Astrocyte (in vitro differentiated cells and primary cell): ENCODE measurements at regions not wholly inside any gene's neighbourhood (a gene's known extent, or its start where the extent isn't known, plus 50 kb on each side); places are given as distances from the start of the nearest gene placed in this dataset.

Experiments used
- DNase-seq: peaks from one replicate; pipeline ENCODE4 v3.0.0-alpha.2; 2010; ENCODE audit warnings: low read depth
- FAIRE-seq: peaks from 2 replicates; lab custom pipeline; 2011; peaks lifted over from hg19 to GRCh38; lab: Jason Lieb, UNC
- H2AFZ ChIP-seq: 2 replicates; pipeline ENCODE4 v1.6.0; 2012; ENCODE audit warnings: low read depth, low read length, inconsistent platforms
- H3K27ac ChIP-seq: 2 replicates; pipeline ENCODE4 v1.5.1; 2011; ENCODE audit warnings: low read depth, low read length, inconsistent platforms
- H3K27me3 ChIP-seq: 2 replicates; pipeline ENCODE4 v1.6.0; 2011; ENCODE audit warnings: low read length, inconsistent platforms; ENCODE audit not compliant: insufficient read depth
- H3K36me3 ChIP-seq: 2 replicates; pipeline ENCODE4 v1.5.1; 2011; ENCODE audit warnings: low read length, inconsistent platforms; ENCODE audit not compliant: insufficient read depth
- H3K4me1 ChIP-seq: 2 replicates; pipeline ENCODE4 v1.5.1; 2011; ENCODE audit warnings: low read length, inconsistent platforms; ENCODE audit not compliant: insufficient read depth
- H3K4me2 ChIP-seq: 2 replicates; pipeline ENCODE4 v1.6.0; 2012; ENCODE audit warnings: low read length, inconsistent platforms
- H3K4me3 ChIP-seq: 2 replicates; pipeline ENCODE4 v1.5.1; 2011; ENCODE audit warnings: low read depth, mild to moderate bottlenecking, low read length, inconsistent platforms; ENCODE audit not compliant: insufficient read depth
- H3K79me2 ChIP-seq: 2 replicates; pipeline ENCODE4 v1.6.0; 2012; ENCODE audit warnings: mild to moderate bottlenecking, low read length, inconsistent platforms; ENCODE audit not compliant: insufficient read depth
- H3K9ac ChIP-seq: 2 replicates; pipeline ENCODE4 v1.6.0; 2012; ENCODE audit warnings: mild to moderate bottlenecking, low read length, inconsistent platforms
- H3K9me3 ChIP-seq: 2 replicates; pipeline ENCODE4 v1.5.1; 2012; ENCODE audit warnings: low read depth, mild to moderate bottlenecking, low read length, inconsistent platforms; ENCODE audit not compliant: insufficient read depth
- H4K20me1 ChIP-seq: 2 replicates; pipeline ENCODE4 v1.6.0; 2012; ENCODE audit warnings: low read length, inconsistent platforms; ENCODE audit not compliant: insufficient read depth
- H3K27ac Mint-ChIP-seq: one replicate; pipeline ENCODE4 v1.8.0; 2021; ENCODE audit warnings: mild to moderate bottlenecking, mixed read lengths; ENCODE audit not compliant: unreplicated experiment
- H3K27me3 Mint-ChIP-seq: one replicate; pipeline ENCODE4 v1.8.0; 2021; ENCODE audit warnings: low read depth, mixed read lengths; ENCODE audit not compliant: unreplicated experiment
- H3K36me3 Mint-ChIP-seq: one replicate; pipeline ENCODE4 v1.8.0; 2021; ENCODE audit warnings: low read depth, mixed read lengths; ENCODE audit not compliant: unreplicated experiment
- H3K4me1 Mint-ChIP-seq: one replicate; pipeline ENCODE4 v1.8.0; 2021; ENCODE audit warnings: low read depth, mixed read lengths; ENCODE audit not compliant: unreplicated experiment
- H3K4me3 Mint-ChIP-seq: one replicate; pipeline ENCODE4 v1.8.0; 2021; ENCODE audit warnings: mild to moderate bottlenecking, moderate library complexity, mixed read lengths; ENCODE audit not compliant: unreplicated experiment
- H3K9me3 Mint-ChIP-seq: one replicate; pipeline ENCODE4 v1.8.0; 2021; ENCODE audit warnings: mild to moderate bottlenecking, mixed read lengths; ENCODE audit not compliant: unreplicated experiment
- EZH2 ChIP-seq: IDR thresholded peaks from 2 replicates; pipeline ENCODE4 v1.6.1; 2012; ENCODE audit warnings: mild to moderate bottlenecking, low read length, inconsistent platforms; ENCODE audit not compliant: insufficient read depth
- TF ChIP-seq, protein P1 (sequence below): IDR thresholded peaks from 2 replicates; pipeline ENCODE4 v1.5.1; 2011; ENCODE audit warnings: low read depth, mild to moderate bottlenecking, inconsistent platforms, low read length, moderate library complexity; ENCODE audit not compliant: insufficient read depth

DNA sequence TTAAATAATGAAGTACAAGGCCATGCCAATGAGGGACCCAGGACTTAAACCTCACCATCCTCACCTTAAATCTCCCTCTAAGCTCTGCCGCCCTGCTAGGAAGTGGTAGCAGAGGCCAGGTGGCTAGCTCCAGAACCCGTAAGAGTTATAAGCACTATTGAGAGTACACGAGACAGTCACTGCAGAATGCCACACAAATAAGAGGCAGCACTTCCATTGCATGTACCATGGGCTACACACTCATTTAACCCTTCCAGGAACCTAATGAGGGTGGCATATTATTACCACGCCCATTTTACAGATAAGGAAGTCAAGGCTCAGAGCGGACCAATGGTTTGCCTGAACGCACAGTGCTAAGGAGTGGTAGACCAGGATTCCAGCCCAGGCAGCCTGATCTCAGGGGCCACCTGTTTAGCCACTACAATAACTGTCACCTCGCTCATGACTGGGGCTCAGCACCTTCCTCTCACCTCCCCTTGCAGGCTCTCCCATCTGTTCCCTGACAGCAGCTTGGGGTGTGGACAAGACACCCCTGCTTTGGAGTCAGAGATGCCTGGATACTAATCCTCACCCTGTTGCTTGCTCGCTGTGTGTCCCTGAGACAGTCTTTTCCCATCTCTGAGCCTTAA lies 54.8 kb upstream of the ID3 start:
- no peak overlapping the region for H2AFZ ChIP-seq
- FAIRE-seq (no peak), DNase-seq (no peak)
- Mint-ChIP-seq H3K36me3 (no peaks in the 10 kb centered on the region), H3K9me3 (no peaks in the 10 kb centered on the region), H3K27ac (no peak overlapping the region), H3K4me1 (no peaks in the 10 kb centered on the region), H3K27me3 (peaks cover 43% of the 10 kb centered on the region), H3K4me3 (no peak overlapping the region)
- peaks cover 1% of the 10 kb centered on the region for H3K4me1 ChIP-seq
- H4K20me1 ChIP-seq = no peaks in the 10 kb centered on the region
- no peak overlapping the region for H3K9ac ChIP-seq
- H3K36me3 ChIP-seq = no peaks in the 10 kb centered on the region
- H3K27ac ChIP-seq = no peak overlapping the region
- TF ChIP-seq, protein P1, sequence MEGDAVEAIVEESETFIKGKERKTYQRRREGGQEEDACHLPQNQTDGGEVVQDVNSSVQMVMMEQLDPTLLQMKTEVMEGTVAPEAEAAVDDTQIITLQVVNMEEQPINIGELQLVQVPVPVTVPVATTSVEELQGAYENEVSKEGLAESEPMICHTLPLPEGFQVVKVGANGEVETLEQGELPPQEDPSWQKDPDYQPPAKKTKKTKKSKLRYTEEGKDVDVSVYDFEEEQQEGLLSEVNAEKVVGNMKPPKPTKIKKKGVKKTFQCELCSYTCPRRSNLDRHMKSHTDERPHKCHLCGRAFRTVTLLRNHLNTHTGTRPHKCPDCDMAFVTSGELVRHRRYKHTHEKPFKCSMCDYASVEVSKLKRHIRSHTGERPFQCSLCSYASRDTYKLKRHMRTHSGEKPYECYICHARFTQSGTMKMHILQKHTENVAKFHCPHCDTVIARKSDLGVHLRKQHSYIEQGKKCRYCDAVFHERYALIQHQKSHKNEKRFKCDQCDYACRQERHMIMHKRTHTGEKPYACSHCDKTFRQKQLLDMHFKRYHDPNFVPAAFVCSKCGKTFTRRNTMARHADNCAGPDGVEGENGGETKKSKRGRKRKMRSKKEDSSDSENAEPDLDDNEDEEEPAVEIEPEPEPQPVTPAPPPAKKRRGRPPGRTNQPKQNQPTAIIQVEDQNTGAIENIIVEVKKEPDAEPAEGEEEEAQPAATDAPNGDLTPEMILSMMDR = no peak
- no peak for TF ChIP-seq EZH2
- no peaks in the 10 kb centered on the region for H3K9me3 ChIP-seq
- H3K4me3 ChIP-seq = no peak overlapping the region
- peaks cover 13% of the 10 kb centered on the region for H3K27me3 ChIP-seq
- no peaks in the 10 kb centered on the region for H3K79me2 ChIP-seq
- no peak overlapping the region for H3K4me2 ChIP-seq

DNA sequence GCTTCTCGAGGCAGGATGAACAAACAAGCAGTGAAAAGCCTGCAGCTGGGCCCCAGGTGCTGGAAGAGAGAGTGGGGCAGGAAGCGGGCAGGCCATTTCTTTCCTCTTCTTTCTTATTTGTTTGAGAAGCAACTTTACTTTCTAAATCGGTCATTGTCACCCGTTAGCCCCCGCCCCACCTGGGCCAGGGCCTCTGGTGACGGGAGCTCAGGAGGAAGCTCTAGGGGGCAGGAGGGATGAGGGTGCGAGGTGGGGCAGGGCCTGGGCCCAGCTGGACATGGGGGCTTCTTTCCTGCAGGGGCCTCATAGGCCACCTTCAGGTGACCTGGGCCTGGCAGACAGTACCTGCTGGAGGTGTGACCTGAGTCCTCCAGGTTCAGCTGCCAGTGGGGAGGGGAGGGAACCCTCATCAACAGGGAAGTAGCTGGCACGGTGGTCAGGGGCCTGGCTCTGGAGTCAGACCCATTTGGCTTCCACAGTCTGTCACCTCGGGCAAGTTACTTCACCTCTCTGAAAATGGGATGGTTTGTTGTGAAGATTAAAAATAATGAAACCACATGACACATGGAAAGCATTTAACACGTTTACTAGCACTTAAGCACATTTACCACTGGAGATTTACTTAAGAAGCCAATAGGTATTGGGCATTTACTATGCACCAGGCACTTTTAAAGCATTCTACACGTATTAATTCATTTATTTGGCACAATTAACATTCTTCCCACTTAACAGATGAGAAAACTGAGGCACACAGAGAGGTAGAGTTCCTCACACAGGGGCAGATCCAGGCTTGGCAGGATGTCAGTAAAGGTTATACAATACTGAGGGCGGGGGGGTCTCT lies 54.1 kb upstream of the ID3 start:
- Histone ChIP-seq H3K9me3 (no peaks in the 10 kb centered on the region), H2AFZ (no peak overlapping the region), H4K20me1 (no peaks in the 10 kb centered on the region), H3K36me3 (no peaks in the 10 kb centered on the region), H3K4me2 (no peak overlapping the region), H3K9ac (no peak overlapping the region), H3K4me1 (no peaks in the 10 kb centered on the region), H3K4me3 (no peak overlapping the region), H3K27ac (no peak overlapping the region), H3K27me3 (peaks cover 7% of the 10 kb centered on the region), H3K79me2 (no peaks in the 10 kb centered on the region)
- Mint-ChIP-seq H3K27ac (no peak overlapping the region), H3K36me3 (no peaks in the 10 kb centered on the region), H3K27me3 (peaks cover 42% of the 10 kb centered on the region), H3K4me3 (no peak overlapping the region), H3K4me1 (no peaks in the 10 kb centered on the region), H3K9me3 (no peaks in the 10 kb centered on the region)
- TF ChIP-seq, protein P1 = no peak
- no peak for TF ChIP-seq EZH2
- FAIRE-seq = no peak
- DNase-seq = no peak
